SIG-M5 treated with dmso at 0.1 percent for 504 hours (cell line): ENCODE measurements at regions not wholly inside any gene's neighbourhood (a gene's known extent, or its start where the extent isn't known, plus 50 kb on each side); places are given as distances from the start of the nearest gene placed in this dataset.

Experiments
- DNase-seq: peaks from one replicate; lab custom pipeline; 2025; ENCODE audit not compliant: unreplicated experiment; lab: John Stamatoyannopoulos, UW

GRCh38 chr10:6888434-6888833, 308.4 kb upstream of the PRKCQ start:
- DNase-seq = no peak

GRCh38 chr10:6885284-6885683, 305.2 kb upstream of the PRKCQ start:
- no peak for DNase-seq

GRCh38 chr10:6881987-6882386, 301.9 kb upstream of the PRKCQ start:
- no peak for DNase-seq

- DNase-seq = peak; percentile 5
Observed at GRCh38 chr10:6877722-6878392, 297.8 kb upstream of the PRKCQ start.

GRCh38 chr10:6877336-6877721, 297.3 kb upstream of the PRKCQ start:
- DNase-seq = no peak

GRCh38 chr10:6875269-6875865, 295.3 kb upstream of the PRKCQ start:
- no peak for DNase-seq

- DNase-seq = no peak
Observed at GRCh38 chr10:6871128-6871527, 291.1 kb upstream of the PRKCQ start.

GRCh38 chr10:6868036-6868725, 288.1 kb upstream of the PRKCQ start:
- DNase-seq = no peak

- no peak for DNase-seq
Observed at GRCh38 chr10:6866757-6867156, 286.7 kb upstream of the PRKCQ start.

GRCh38 chr10:6864142-6864541, 284.1 kb upstream of the PRKCQ start:
- DNase-seq = no peak

- no peak for DNase-seq
Observed at GRCh38 chr10:6863381-6863780, 283.3 kb upstream of the PRKCQ start.

GRCh38 chr10:6850452-6850851, 270.4 kb upstream of the PRKCQ start:
- DNase-seq = no peak

GRCh38 chr10:6847561-6847960, 267.5 kb upstream of the PRKCQ start:
- DNase-seq = no peak

GRCh38 chr10:6843894-6844650, 264.0 kb upstream of the PRKCQ start:
- peak; percentile 46 for DNase-seq

GRCh38 chr10:6843481-6843881, 263.4 kb upstream of the PRKCQ start:
- peak; percentile 2 for DNase-seq

- DNase-seq = no peak
Observed at GRCh38 chr10:6842722-6843121, 262.6 kb upstream of the PRKCQ start.

GRCh38 chr10:6841761-6842160, 261.7 kb upstream of the PRKCQ start:
- no peak for DNase-seq

GRCh38 chr10:6840766-6841165, 260.7 kb upstream of the PRKCQ start:
- DNase-seq = no peak

GRCh38 chr10:6840201-6840691, 260.2 kb upstream of the PRKCQ start:
- peak; percentile 16 for DNase-seq

- DNase-seq = peak; percentile 40
Observed at GRCh38 chr10:6838118-6838517, 258.0 kb upstream of the PRKCQ start.

GRCh38 chr10:6833458-6834011, 253.5 kb upstream of the PRKCQ start:
- DNase-seq = no peak
